Thymus (tissue), 11 donors: ENCODE measurements at regions not wholly inside any gene's neighbourhood (a gene's known extent, or its start where the extent isn't known, plus 50 kb on each side); places are given as distances from the start of the nearest gene placed in this dataset.
"Not testable (repeated sequence)": the region's sequence is repeated elsewhere in the genome, so short reads cannot be mapped to it uniquely, and the experiment has no call there.

Experiments used
- DNase-seq, 9 donors: peaks; one replicate each; pipeline ENCODE4 v3.0.0-alpha.2; 2013; ENCODE audit warnings: low spot score in 9 of 9, low read depth in 6 of 9, missing footprints in 1 of 9
- H3K27ac ChIP-seq, 2 donors: one replicate each; pipeline ENCODE4 v1.5.1; 2013; ENCODE audit warnings: control low read depth in 1 of 2, low read depth in 1 of 2, low read length in 1 of 2, mild to moderate bottlenecking in 1 of 2, moderate library complexity in 1 of 2
- H3K27me3 ChIP-seq, 2 donors: one replicate each; pipeline ENCODE4 v1.5.1; 2013; ENCODE audit warnings: low read length in 1 of 2; ENCODE audit not compliant: control insufficient read depth in 2 of 2, insufficient read depth in 1 of 2
- H3K36me3 ChIP-seq, 2 donors: one replicate each; pipeline ENCODE4 v1.5.1; 2013; ENCODE audit warnings: low read length in 1 of 2, mild to moderate bottlenecking in 1 of 2, moderate library complexity in 1 of 2; ENCODE audit not compliant: control insufficient read depth in 2 of 2, insufficient read depth in 2 of 2
- H3K4me1 ChIP-seq, 2 donors: one replicate each; pipeline ENCODE4 v1.5.1; 2013; ENCODE audit warnings: low read length in 2 of 2; ENCODE audit not compliant: control insufficient read depth in 2 of 2, insufficient read depth in 2 of 2
- H3K4me3 ChIP-seq, 2 donors: one replicate each; pipeline ENCODE4 v1.5.1; 2013; ENCODE audit warnings: low read length in 2 of 2, control low read depth in 1 of 2, mild to moderate bottlenecking in 1 of 2
- H3K9me3 ChIP-seq, 2 donors: one replicate each; pipeline ENCODE4 v1.5.1; 2013; ENCODE audit warnings: low read length in 1 of 2, mild to moderate bottlenecking in 1 of 2; ENCODE audit not compliant: control insufficient read depth in 2 of 2, insufficient read depth in 1 of 2
- WGBS: extraction: QIAGEN DNeasy Blood & Tissue Kit; methylation state at CpG from one replicate; pipeline ENCODE4 v1.1.7; 2013; 5-methylcytosine and 5-hydroxymethylcytosine counted together
- donor health status: healthy.

DNA sequence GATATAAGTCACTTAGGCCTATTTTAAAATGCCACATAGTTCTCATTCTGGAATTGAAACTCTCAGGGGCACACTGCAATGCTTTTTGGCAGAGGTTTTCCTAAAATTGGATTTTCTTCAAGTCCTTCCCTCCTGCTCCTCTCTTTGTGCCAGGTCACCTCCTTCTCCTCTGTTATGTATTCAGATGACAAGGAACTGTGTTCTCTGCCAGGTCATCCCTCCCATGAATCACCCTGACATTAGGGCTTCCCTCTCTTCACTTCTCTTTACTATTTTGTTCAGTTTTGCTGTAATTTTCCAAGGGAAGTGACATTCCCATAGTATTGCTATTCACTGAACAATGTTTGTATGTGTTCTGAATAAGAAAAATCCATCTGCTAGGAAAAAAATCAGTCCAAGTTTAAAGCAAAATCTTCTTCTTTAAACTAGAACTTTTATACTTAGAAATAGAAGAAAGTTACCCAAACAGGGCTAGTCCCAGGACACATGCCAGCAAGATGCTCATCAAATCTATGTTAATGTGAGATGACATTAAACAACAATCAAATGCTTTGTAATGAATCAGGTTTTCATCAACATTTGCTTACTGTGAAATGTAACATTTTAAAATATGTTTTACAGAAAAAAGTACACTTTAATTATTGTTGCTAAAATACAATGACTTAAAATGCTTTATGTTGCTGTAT, 461.1 kb downstream of the MMUT start:
- Histone ChIP-seq H3K9me3 (no peaks in the 10 kb centered on the region), H3K36me3 (no peaks in the 10 kb centered on the region), H3K4me3 (no peak overlapping the region), H3K27ac (no peak overlapping the region), H3K27me3 (no peaks in the 10 kb centered on the region), H3K4me1 (no peaks in the 10 kb centered on the region)
- no peak for DNase-seq

DNA sequence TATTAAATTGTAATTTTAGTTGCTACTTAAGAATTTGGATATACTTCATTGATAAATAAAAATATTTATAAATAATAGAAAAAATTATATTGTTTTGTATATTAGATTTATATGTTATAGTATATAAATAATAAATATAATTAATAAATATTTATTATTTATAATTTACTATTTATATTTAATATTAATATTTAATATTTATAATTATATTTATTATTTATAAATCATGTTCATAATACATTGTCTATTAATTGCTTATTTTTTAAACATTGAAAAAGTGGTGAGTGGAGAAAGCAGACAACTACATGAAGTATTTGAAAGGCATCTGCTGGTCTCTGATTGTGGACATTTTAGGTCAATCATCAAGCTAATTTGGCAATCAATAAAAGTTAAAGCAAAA, 464.5 kb downstream of the MMUT start:
- DNase-seq = no peak
- Histone ChIP-seq H3K9me3 (no peaks in the 10 kb centered on the region), H3K27ac (no peak overlapping the region), H3K4me1 (no peaks in the 10 kb centered on the region), H3K27me3 (no peaks in the 10 kb centered on the region), H3K36me3 (no peaks in the 10 kb centered on the region), H3K4me3 (no peak overlapping the region)

DNA sequence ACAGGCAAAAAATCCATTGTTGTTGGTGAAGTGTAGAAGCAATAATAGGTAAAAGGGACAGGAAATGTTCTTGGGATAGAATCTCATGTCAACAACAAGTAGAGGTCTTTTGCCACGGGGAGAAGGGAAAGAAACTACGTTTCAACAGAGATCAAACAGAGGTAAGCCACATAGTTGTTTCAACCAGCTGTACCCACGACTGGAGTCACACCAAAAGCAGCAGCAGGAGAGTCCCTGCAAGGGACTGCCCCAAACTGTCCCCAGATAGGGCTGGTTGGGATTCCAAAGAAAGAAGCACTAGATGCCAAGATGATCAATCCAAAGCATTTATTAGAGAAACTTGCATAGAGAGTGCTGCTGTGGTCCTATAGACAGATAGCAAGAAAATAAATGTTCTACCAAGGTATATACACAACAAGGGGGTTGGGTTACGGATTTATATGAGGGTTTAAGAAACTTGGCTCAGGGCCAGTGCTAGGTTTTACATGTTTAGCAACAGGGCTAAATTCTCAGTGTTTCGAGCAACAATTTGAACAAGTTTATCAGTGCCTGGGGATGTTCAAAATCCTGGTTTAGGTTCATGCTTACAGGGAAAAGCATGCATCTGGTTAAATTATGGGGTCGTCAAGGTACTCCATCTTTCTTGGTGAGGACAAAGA, 466.5 kb downstream of the MMUT start:
- WGBS = 69% methylated on average over 6 of the region's 6 CpGs
- no peaks in the 10 kb centered on the region for H3K4me1 ChIP-seq
- no peak overlapping the region for H3K27ac ChIP-seq
- H3K4me3 ChIP-seq = no peak overlapping the region
- no peaks in the 10 kb centered on the region for H3K9me3 ChIP-seq
- DNase-seq = no peak
- no peaks in the 10 kb centered on the region for H3K27me3 ChIP-seq
- H3K36me3 ChIP-seq = no peaks in the 10 kb centered on the region

DNA sequence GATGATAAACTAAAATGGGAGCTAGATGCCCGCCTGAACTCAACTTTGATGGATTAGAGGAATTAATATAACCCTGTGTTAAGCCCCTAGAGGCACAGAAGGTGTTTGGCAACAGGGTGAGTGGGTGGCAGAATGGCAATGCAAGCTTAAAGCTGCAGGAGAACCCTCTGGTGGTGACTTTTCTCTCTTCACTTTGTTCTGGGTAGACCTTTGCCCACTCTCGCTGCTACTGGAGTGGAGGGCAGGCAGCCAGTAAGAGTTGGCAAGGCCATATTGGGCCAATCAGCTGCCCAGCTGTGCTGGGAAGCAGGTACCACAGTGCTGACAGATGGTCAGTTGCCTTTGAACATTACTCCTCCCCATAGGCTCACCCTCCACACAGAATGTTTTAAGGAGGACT, 468.2 kb downstream of the MMUT start:
- no peaks in the 10 kb centered on the region for H3K27me3 ChIP-seq

DNA sequence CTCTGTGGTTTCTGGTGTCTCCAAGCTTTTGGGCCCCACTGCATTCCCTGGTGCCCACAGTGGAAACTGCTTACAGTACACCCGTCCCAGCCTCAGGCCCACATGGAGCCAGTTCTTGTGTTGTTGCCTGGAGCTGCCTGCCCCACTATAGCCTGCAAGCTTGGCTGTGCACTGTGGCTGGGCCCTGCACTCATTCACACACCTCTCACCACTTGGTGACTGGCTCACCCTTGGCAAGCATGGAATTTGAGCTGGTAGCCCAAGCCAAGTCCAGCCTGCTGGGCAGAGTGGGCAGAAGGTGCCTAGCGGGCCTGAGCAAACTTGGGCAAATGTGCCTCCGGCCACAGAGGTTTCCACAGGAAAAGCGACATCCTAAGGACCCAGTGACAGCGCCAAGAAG, 472.3 kb downstream of the MMUT start:
- no peaks in the 10 kb centered on the region for H3K36me3 ChIP-seq
- H3K4me3 ChIP-seq = no peak overlapping the region
- H3K9me3 ChIP-seq = peaks cover 5 to 28% of the 10 kb centered on the region in 2 donors
- H3K27me3 ChIP-seq = no peaks in the 10 kb centered on the region
- H3K4me1 ChIP-seq = no peaks in the 10 kb centered on the region
- no peak overlapping the region for H3K27ac ChIP-seq
- DNase-seq = no peak
- 95% methylated on average over 5 of the region's 5 CpGs for WGBS

More for the DNA sequence above, 468.2 kb downstream of the MMUT start:
- DNase-seq = no peak
- Histone ChIP-seq H3K4me3 (no peak overlapping the region), H3K9me3 (peaks cover 3 to 11% of the 10 kb centered on the region in 2 donors), H3K4me1 (no peaks in the 10 kb centered on the region), H3K27ac (no peak overlapping the region), H3K36me3 (no peaks in the 10 kb centered on the region)
- 79% methylated on average over 2 of the region's 2 CpGs for WGBS

DNA sequence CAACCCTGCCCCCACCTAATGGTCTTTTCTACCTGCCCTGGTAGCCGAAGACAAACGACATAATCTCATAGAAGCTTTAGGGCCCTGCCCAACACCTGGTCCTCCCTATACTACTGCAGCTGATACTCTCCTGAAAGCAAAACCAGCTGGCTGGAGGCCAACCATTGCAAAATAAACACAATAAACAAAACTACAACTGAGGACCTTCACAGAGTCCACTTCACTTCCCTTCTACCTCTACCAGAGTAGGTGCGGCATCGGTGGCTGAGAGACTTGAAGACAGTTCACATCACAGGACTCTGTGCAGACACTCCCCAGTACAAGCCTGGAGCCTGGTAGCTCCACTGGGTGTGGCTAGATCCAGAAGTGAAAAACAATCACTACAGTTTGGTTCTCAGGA, 476.2 kb downstream of the MMUT start:
- Histone ChIP-seq H3K4me3 (no peak overlapping the region), H3K27me3 (no peaks in the 10 kb centered on the region), H3K36me3 (no peaks in the 10 kb centered on the region), H3K9me3 (peaks cover 7 to 44% of the 10 kb centered on the region in 2 donors), H3K4me1 (no peaks in the 10 kb centered on the region), H3K27ac (no peak overlapping the region)
- no peak for DNase-seq
- 97% methylated on average over 4 of the region's 4 CpGs for WGBS

DNA sequence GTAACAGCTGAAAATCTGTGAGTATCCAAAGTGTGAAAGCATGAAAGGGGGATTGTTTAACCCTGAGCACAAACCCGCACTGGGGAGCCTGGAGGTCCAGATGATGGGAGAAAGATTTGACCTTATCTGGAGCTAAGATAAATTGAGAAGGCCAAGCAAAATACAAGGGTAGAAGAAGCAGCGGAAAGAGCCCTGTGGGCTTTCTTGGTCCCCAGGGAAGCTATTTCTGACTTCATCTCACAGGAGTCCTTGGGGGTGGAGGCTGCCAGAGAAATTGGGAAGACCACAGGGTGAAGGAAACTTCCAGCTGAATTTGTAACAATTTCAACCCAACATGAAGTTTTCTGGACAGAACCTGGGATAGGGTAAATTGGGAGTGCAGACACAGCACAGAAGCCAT, 476.9 kb downstream of the MMUT start:
- H3K36me3 ChIP-seq = no peaks in the 10 kb centered on the region
- DNase-seq = no peak
- no peaks in the 10 kb centered on the region for H3K27me3 ChIP-seq
- WGBS = 90% methylated on average over 2 of the region's 2 CpGs
- H3K27ac ChIP-seq = no peak overlapping the region
- H3K4me3 ChIP-seq = no peak overlapping the region
- peaks cover 7 to 44% of the 10 kb centered on the region in 2 donors for H3K9me3 ChIP-seq
- no peaks in the 10 kb centered on the region for H3K4me1 ChIP-seq

DNA sequence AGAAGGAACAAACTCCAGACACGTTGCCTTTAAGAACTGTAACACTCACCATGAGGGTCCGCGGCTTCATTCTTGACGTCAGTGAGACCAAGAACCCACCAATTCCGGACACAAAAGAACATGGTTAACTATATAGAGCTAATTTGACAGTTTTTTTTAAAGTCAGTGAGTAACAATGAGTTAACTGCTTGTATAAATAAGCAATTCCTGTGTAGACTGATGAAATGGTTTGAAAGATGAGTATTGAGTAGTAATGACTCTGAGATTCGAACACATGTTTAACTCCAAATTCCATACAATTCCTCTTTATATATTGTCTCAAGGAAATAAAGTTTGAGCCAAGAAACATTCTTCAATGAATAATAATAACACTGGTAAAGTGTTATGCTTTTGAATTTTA, 478.0 kb downstream of the MMUT start:
- Histone ChIP-seq H3K27me3 (no peaks in the 10 kb centered on the region), H3K27ac (no peak overlapping the region), H3K4me3 (no peak overlapping the region), H3K36me3 (no peaks in the 10 kb centered on the region), H3K4me1 (no peaks in the 10 kb centered on the region), H3K9me3 (peaks cover 3 to 35% of the 10 kb centered on the region in 2 donors)
- 93% methylated on average over 6 of the region's 6 CpGs for WGBS
- DNase-seq = no peak

DNA sequence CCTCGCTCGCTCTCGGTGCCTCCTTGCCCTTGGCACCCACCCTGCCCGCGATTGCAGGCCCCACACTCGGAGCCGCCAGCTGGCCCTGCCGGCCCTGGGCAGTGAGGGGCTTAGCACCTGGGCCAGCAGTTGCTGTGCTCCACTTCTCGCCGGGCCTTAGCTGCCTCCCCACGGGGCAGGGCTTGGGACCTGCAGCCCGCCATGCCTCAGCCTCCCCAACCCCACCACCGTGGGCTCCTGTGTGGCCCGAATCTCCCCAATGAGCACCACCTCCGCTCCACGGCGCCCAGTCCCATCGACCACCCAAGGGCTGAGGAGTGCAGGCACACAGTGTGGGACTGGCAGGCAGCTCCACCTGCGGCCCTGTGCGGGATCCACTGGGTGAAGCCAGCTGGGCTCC, 479.1 kb downstream of the MMUT start:
- DNase-seq, H3K27ac ChIP-seq, H3K36me3 ChIP-seq, H3K4me1 ChIP-seq, H3K4me3 ChIP-seq, H3K27me3 ChIP-seq: not testable (repeated sequence)
- peaks cover 4 to 31% of the 10 kb centered on the region in 2 donors for H3K9me3 ChIP-seq
- 96% methylated on average over 20 of the region's 20 CpGs for WGBS
